ENCODE measurements at regions not wholly inside any gene's neighbourhood (a gene's known extent, or its start where the extent isn't known, plus 50 kb on each side); places are given as distances from the start of the nearest gene placed in this dataset.

GRCh38 chr18:11432360-11432811 lies 177.0 kb upstream of the SLC35G4 start:
- no peak overlapping the region for H3K4me2 ChIP-seq (ENCODE audit: extremely low read depth, insufficient read depth, low read length)
- TF ChIP-seq CTCF (conservative IDR thresholded peaks at IDR 0.05 in 1 of 2, IDR thresholded peaks at IDR 0.05 in 1 of 2; ENCODE audit: low read depth in 1 of 2, low read length in 2 of 2) (no peak), EZH2 (IDR thresholded peaks at IDR 0.05; ENCODE audit: low read length, missing control alignments) (no peak)
- H3K4me3 ChIP-seq (replicated peaks in 1 of 4; ENCODE audit: control extremely low read depth in 1 of 4, insufficient read depth in 1 of 4, low read depth in 3 of 4, low read length in 4 of 4), result no peak overlapping the region
- no peaks in the 10 kb centered on the region for H3K27me3 ChIP-seq (ENCODE audit: control insufficient read depth, insufficient read depth, low read length)
- no peaks in the 10 kb centered on the region for H3K9me3 ChIP-seq (ENCODE audit: control insufficient read depth, insufficient read depth, low read depth, low read length)
- no peak overlapping the region for H3K27ac ChIP-seq (ENCODE audit: insufficient read depth, low read length)
- H2AFZ ChIP-seq (ENCODE audit: low read length), result no peak overlapping the region
- H3K4me1 ChIP-seq (ENCODE audit: control insufficient read depth, extremely low read depth, insufficient read depth, low read length), result no peaks in the 10 kb centered on the region
- no peaks in the 10 kb centered on the region for H3K36me3 ChIP-seq (ENCODE audit: control insufficient read depth, insufficient read depth, low read length)
- no peaks in the 10 kb centered on the region for H3K79me2 ChIP-seq (ENCODE audit: control insufficient read depth, insufficient read depth, low read length)
- no peak overlapping the region for H3K9ac ChIP-seq (ENCODE audit: insufficient read depth, low read length)
- H4K20me1 ChIP-seq (ENCODE audit: control insufficient read depth, extremely low read depth, insufficient read depth, low read length), result no peaks in the 10 kb centered on the region
- no peak for DNase-seq (ENCODE audit: low read depth in 2 of 2)

DNA sequence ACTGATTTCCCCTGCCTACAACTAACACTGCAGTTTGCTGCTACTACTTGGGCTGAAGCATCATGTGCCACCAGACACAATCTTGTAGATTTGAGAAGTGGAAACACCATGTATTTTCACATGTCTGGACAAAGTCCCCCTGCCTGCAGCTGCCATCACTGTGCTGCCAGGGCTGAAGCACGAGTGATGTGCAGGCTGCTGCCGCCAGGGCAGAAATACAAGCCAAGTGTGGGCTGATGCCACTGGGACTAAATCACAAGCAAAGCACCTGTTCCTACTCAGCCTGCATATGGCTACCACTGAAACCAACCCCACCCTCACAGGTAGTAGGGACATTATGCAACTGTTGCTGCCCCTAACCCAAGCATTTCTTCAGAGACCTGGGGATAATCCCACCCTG lies 179.5 kb upstream of the SLC35G4 start:
- Histone ChIP-seq H3K9ac (ENCODE audit: insufficient read depth, low read length) (no peak overlapping the region), H3K4me1 (ENCODE audit: control insufficient read depth, extremely low read depth, insufficient read depth, low read length) (no peaks in the 10 kb centered on the region), H3K36me3 (ENCODE audit: control insufficient read depth, insufficient read depth, low read length) (no peaks in the 10 kb centered on the region), H2AFZ (ENCODE audit: low read length) (no peak overlapping the region), H3K4me3 (replicated peaks in 1 of 4; ENCODE audit: control extremely low read depth in 1 of 4, insufficient read depth in 1 of 4, low read depth in 3 of 4, low read length in 4 of 4) (no peak overlapping the region), H3K9me3 (ENCODE audit: control insufficient read depth, insufficient read depth, low read depth, low read length) (no peaks in the 10 kb centered on the region), H3K27ac (ENCODE audit: insufficient read depth, low read length) (no peak overlapping the region), H3K27me3 (ENCODE audit: control insufficient read depth, insufficient read depth, low read length) (no peaks in the 10 kb centered on the region), H4K20me1 (ENCODE audit: control insufficient read depth, extremely low read depth, insufficient read depth, low read length) (no peaks in the 10 kb centered on the region), H3K4me2 (ENCODE audit: extremely low read depth, insufficient read depth, low read length) (no peak overlapping the region), H3K79me2 (ENCODE audit: control insufficient read depth, insufficient read depth, low read length) (no peaks in the 10 kb centered on the region)
- TF ChIP-seq CTCF (conservative IDR thresholded peaks at IDR 0.05 in 1 of 2, IDR thresholded peaks at IDR 0.05 in 1 of 2; ENCODE audit: low read depth in 1 of 2, low read length in 2 of 2), result no peak
- TF ChIP-seq EZH2 (IDR thresholded peaks at IDR 0.05; ENCODE audit: low read length, missing control alignments), result no peak
- no peak for DNase-seq (ENCODE audit: low read depth in 2 of 2)

- Histone ChIP-seq H4K20me1 (ENCODE audit: control insufficient read depth, extremely low read depth, insufficient read depth, low read length) (no peaks in the 10 kb centered on the region), H3K4me2 (ENCODE audit: extremely low read depth, insufficient read depth, low read length) (no peak overlapping the region), H3K36me3 (ENCODE audit: control insufficient read depth, insufficient read depth, low read length) (no peaks in the 10 kb centered on the region), H3K27me3 (ENCODE audit: control insufficient read depth, insufficient read depth, low read length) (no peaks in the 10 kb centered on the region), H3K79me2 (ENCODE audit: control insufficient read depth, insufficient read depth, low read length) (no peaks in the 10 kb centered on the region), H3K9ac (ENCODE audit: insufficient read depth, low read length) (no peak overlapping the region), H3K9me3 (ENCODE audit: control insufficient read depth, insufficient read depth, low read depth, low read length) (no peaks in the 10 kb centered on the region), H3K27ac (ENCODE audit: insufficient read depth, low read length) (no peak overlapping the region), H2AFZ (ENCODE audit: low read length) (no peak overlapping the region), H3K4me1 (ENCODE audit: control insufficient read depth, extremely low read depth, insufficient read depth, low read length) (no peaks in the 10 kb centered on the region), H3K4me3 (replicated peaks in 1 of 4; ENCODE audit: control extremely low read depth in 1 of 4, insufficient read depth in 1 of 4, low read depth in 3 of 4, low read length in 4 of 4) (no peak overlapping the region)
- TF ChIP-seq EZH2 (IDR thresholded peaks at IDR 0.05; ENCODE audit: low read length, missing control alignments) (no peak), CTCF (conservative IDR thresholded peaks at IDR 0.05 in 1 of 2, IDR thresholded peaks at IDR 0.05 in 1 of 2; ENCODE audit: low read depth in 1 of 2, low read length in 2 of 2) (no peak)
- DNase-seq (ENCODE audit: low read depth in 2 of 2), result peak in 1 of 2 donors; percentile 3
These were observed 184.2 kb upstream of the SLC35G4 start for GRCh38 chr18:11425211-11425610.
